CD4-positive, alpha-beta T cell treated with Interleukin-17A for 4 hours (primary cell): ENCODE measurements at regions not wholly inside any gene's neighbourhood (a gene's known extent, or its start where the extent isn't known, plus 50 kb on each side); places are given as distances from the start of the nearest gene placed in this dataset.

Experiments used
- DNase-seq: peaks from one replicate; pipeline ENCODE4 v3.0.0-alpha.2; 2020; ENCODE audit warnings: mixed read lengths

- no peak for DNase-seq
These were observed 54.5 kb upstream of the FAM78B start for GRCh38 chr1:166221316-166221715.

DNA sequence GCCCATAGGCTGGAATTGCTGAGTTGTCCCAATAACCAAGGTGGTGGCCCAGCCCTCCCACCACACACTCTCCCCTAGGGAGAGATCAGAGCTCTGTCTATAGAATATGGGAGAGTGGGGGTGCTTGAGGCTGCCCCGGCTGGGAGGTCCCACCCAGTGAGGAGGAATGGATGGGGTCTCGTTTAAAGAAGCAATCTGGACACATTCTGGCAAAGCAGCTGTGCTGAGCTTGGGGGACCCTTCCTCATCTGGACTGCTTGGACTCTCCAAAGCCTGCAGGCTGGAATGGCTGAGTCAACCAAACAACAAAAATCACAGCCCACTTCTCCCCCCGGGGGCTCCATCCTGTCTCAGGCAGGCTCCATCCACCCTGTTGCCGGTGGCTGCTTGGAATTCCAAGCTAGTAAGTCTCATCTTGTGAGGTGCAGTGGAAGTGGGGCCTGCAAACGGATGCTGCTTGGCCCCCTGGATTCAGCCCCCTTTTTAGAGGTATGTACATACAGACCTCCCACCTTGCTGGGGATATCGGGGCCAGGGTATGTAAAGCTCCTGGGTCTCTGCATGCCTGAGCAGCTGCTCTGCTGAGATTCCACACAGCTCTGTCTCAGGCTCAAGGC lies 67.1 kb upstream of the FAM78B start:
- DNase-seq, result no peak

GRCh38 chr1:166235728-166236127 lies 68.9 kb upstream of the FAM78B start:
- DNase-seq, result no peak

DNA sequence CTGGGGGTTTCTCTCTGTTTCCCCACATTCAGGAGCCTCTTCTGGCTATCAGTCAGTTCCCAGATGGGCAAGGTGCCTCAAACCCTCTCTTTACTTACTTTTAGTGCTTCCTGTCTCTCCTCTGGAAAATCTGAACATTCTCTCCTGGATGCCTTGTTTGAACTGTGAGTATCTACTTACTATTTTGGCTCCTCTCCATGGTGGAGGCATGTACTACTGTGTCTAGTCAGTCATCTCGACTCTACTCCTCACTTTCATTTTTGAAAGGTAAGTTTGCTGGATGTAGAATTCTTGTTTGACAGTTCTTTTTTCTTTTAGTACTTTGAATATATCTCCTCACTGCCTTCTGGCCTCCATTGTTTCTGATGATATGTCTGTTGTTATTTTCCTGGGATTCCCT lies 70.9 kb upstream of the FAM78B start:
- DNase-seq, result no peak

DNA sequence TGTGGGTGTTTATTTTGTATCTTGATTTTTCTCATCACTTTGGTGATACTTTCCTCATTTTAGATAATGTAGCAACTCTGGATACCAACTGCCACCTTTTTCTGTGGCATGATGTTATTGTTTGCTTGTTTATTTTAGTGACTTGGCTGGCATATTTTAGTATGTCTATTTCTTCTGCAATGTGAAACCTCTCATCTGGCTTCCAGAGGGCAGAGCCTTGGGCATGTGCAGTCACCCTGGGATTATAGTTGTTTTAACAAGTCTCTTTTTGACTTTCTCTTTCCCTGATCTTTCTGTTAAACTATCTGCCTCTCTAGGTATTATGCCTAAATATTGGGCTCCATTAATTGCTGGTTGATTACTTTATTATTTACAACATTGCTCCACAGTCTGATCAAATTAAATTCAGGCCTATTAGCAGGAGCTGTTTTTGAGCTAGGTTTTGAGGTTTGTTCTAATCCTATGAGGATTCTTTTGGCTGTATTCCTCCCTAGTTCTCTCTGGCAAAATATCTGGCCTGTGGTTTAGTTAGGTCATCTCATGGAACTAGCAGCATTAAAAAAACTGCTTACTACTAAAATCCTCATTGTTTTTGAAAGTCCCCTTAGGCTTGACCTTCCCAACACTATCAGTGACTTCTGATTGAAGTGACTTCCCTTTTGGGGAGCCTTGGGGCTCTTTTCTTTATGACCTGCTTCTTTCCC lies 86.4 kb upstream of the FAM78B start:
- no peak for DNase-seq

DNA sequence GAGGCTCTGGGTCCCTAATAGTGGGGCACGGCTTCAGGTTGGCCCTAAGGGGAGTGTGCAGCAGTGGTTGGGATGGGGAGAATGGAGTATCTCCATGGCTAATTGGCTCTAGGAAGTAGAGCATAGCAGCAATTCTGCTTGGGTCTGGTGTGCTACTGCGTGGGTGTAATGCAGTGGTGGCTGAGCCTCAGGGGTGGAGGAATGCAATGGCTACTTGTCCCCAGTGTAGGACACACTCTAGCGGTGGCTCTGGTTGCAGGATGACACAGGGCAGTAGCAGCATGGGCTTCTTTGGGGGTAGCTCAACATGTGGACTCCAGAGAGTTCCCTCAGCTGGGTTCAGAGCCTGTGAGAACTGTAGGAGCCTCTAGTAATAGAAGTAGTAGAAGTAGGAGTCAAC lies 91.2 kb upstream of the FAM78B start:
- no peak for DNase-seq

DNA sequence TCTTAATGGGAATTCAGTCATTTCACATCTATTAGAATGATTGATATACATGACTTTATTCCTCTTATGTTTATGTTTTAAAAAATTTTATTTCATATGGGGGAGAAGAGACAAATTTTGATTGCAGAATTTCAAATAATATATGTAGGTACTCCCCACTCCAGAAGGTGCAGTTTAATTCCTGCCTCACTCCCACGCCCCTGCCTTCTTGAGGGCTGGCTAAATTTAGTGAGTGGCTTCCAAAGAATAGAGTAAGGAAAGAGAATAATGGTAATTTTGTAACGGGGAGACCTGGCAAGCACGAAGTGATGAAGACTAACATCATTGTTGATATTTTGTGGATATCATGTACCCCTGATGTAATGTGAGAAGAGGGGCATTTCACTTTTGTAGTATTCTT lies 94.7 kb upstream of the FAM78B start:
- DNase-seq, result no peak

DNA sequence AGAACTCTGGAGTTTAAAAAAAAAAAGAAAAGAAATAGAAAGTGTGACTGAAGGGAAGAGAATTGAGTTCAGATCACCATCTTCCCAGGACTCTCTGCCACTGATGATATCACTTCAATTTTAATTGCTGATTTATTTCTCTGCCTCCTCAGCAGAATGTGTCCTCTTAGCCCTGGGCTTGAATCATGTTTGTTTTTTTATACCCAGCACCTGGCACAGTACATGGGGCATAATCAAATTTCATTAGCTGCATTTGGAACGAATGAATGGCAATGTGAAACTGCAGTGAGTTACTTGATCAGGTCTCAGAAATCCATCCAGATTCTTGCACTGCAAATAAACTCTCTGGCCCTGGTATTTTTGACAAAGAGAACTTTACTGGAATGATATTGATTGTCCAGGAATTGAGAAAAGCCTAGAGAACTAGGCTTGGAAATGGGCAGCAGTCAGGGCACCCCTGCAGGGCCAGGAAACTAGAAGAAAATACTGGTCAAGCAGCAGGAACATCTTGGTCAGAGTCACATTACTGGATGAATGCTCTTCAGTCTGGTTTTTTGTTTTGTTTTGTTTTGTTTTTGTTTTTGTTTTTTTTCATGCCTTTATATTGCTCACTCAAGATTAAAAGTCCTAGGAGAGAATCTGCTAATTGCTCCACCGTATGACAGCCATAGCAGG lies 103.8 kb upstream of the FAM78B start:
- DNase-seq, result no peak

DNA sequence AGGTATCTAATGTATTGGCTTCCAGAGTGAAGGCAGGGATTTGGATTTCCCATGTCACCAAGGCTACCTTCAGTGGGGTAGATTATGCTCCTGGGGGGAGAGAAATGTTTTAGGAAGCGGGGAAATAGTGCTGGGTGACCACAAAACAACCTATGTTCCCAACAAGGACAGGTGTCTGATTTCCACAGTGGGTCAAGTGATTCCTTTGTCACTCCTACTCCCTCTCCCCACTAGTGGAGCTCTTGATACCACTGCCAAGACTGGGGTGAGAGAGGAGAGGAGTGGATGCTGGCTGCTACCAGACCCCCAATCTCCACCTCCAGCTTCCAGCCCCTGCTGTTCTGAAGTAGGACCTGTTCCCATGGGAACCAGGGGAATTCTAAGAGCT lies 104.3 kb upstream of the FAM78B start:
- DNase-seq, result no peak

DNA sequence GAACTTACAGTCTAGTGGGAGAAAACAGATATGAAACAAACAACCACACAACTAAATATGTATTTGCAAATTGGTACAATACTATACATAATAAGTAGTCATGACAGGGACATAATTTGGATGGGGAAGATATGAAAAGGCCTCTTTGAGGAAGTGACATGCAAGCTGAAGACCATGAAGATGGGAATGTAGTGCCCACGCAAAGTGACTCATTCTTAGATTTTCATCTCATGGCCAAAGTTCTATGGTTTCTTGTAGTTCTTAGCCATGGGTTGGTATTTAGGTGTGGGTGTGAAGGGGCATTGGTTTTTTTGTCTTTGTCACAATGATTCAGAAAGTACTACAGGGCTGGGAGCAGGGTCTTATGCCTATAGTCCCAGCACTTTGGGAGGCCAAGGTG lies 105.4 kb upstream of the FAM78B start:
- no peak for DNase-seq

DNA sequence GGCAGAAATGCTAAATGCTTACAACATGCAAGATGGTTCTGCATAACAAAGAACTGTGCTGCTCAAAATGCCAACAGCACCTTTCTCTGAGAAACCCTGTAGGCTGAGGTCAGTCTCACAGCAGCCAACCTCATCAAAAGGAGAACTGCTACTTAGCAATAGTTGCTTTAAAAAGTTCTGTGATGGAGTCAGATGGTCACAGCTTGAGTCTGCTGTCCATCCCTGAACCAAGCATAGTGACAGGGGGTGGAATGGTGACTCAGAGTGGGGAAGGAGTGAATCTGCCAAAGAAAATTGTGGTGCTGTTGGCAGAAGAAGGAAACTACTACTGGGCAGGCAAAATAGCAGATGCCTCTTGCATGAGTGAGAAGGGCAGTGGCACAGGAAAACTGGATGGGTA lies 106.0 kb upstream of the FAM78B start:
- no peak for DNase-seq

DNA sequence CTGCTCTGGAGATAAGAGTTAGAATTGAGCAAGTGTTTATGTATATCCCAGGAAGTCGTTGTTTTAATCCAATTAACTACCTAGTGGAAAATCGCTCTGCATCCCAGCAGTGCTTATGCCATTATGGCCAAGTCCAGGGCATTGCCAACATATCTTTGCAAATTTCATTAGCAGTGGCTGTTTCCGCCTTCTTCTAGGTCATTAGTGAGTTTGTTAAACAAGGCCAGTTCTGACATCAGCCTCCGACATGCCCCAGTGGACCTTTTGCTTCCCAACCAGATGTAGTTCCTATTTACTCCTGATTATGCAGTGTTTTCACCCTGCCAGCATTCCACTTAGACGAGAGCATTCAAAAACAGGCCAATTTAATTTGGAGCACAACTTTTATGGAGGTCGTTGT lies 106.8 kb upstream of the FAM78B start:
- DNase-seq, result no peak

- no peak for DNase-seq
These were observed 115.8 kb upstream of the FAM78B start for GRCh38 chr1:166282391-166283137.

- no peak for DNase-seq
These were observed 116.4 kb upstream of the FAM78B start for GRCh38 chr1:166283190-166283589.

- DNase-seq, result no peak
These were observed 116.8 kb upstream of the FAM78B start for GRCh38 chr1:166283600-166283999.

- DNase-seq, result no peak
These were observed 122.7 kb upstream of the FAM78B start for GRCh38 chr1:166289309-166290050.

- DNase-seq, result no peak
These were observed 128.9 kb upstream of the FAM78B start for GRCh38 chr1:166295656-166296055.

DNA sequence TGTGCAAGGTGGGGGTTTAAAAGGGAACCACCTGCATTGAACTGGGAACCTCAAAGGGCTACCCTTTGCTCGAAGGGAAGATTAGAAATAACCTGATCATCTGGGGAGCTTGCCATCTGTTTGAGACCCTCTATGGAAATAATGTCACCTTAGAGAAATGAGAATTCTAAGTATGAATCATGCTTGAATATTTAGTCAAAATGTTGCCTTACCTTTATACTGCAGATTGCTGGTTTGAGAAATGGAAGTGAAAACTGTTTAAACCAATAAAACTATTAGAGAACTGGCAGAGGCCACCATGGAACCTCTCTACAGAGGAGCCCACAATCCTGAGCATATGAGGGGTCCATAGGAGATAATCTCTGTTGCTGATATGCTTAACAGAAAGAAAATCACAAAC lies 131.2 kb upstream of the FAM78B start:
- DNase-seq, result no peak

DNA sequence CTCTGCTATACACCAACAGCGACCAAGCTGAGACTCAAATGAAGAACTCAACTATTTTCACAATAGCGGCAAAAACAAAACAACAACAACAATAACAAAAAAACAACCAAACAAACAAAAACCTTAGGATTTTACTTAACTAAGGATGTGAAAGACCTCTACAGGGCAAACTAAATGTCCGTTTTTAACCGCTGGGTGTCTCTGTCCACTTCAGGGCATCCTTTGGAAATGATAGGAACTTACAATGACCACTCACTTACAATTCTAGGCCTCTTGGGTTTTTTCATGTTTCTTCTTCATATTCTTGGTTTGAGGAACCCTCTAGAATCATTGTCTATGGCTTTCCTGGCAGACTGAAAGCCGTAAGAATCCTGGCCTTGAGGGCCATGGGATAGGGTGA lies 134.0 kb upstream of the FAM78B start:
- no peak for DNase-seq

DNA sequence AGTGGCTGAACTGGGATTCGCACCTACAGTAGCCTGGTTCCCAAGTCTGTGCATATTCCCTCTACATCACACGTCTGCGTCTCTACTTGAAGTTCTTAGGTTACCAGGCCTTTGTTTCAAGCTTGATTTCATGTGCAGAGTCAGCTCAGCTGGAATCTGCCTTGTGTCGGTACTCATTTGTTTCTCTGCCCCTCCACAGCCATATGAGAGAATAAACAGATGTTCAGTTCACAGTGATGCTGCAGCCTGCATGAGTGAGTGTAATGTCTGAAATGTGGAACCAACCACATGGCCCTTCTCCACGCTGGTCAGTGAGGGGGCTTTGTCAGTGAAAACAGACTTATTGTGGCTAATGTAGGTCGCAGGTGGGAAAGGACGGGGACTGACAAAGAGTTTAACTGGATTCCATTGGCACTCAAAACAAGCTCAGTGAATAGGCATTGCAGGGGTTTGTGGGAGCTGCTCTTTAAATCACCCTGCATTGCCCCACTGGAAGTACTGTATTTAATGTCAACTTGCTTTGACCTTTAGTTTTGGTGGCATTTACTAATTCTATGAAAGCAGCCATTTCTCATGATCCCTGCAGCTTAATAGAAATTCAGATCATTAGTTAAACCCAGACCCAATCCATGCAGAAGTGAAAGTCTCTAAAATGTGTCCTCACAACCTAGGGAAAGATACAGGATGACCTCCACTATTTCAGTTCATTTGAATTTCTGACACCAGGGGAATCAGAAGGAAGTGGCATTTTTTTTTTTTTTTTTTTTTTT lies 136.4 kb upstream of the FAM78B start:
- DNase-seq, result no peak

GRCh38 chr1:166304131-166304530 lies 137.3 kb upstream of the FAM78B start:
- no peak for DNase-seq

- DNase-seq, result no peak
These were observed 138.6 kb upstream of the FAM78B start for GRCh38 chr1:166305371-166305770.
